Kidney epithelial cell (primary cell): ENCODE measurements at regions not wholly inside any gene's neighbourhood (a gene's known extent, or its start where the extent isn't known, plus 50 kb on each side); places are given as distances from the start of the nearest gene placed in this dataset.

ENCODE experiments used
- DNase-seq: peaks from one replicate; pipeline ENCODE4 v3.0.0-alpha.2; 2010; ENCODE audit warnings: low read depth
- H3K27me3 ChIP-seq: 2 replicates; pipeline ENCODE4 v1.6.0; 2011; ENCODE audit warnings: low read length; ENCODE audit not compliant: control insufficient read depth, insufficient read depth
- H3K36me3 ChIP-seq: 2 replicates; pipeline ENCODE4 v1.5.1; 2011; ENCODE audit warnings: low read length; ENCODE audit not compliant: control insufficient read depth, insufficient read depth
- H3K4me3 ChIP-seq: 2 replicates; pipeline ENCODE4 v1.5.1; 2011; ENCODE audit warnings: low read depth, mild to moderate bottlenecking, control low read depth, low read length
- TF ChIP-seq, protein P1 (sequence below): IDR thresholded peaks from 2 replicates; pipeline ENCODE4 v1.5.1; 2011; ENCODE audit warnings: mild to moderate bottlenecking, moderate library complexity, low read length, control low read depth, inconsistent platforms; ENCODE audit not compliant: insufficient read depth, poor library complexity, severe bottlenecking

DNA sequence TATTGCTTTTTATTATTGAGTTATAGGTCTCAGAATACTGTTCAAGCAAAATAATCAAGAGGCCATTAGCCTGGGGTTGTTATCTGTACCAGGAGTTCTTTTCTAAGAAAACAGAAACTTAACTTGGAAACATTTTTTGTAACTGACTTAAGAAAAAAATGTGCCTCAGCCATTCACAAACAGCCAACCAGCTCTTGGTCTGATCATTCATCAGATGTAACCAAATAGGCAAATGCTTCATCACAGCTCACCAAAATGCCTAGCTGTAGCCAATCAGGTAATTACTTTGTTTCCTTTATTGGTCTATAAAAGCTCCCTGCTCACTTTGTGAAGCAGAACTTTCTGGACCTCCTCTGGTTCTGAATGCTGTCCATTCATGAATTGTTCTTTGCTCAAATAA is 387.7 kb downstream of the FAT4 start:
- DNase-seq: no peak
- TF ChIP-seq, protein P1, sequence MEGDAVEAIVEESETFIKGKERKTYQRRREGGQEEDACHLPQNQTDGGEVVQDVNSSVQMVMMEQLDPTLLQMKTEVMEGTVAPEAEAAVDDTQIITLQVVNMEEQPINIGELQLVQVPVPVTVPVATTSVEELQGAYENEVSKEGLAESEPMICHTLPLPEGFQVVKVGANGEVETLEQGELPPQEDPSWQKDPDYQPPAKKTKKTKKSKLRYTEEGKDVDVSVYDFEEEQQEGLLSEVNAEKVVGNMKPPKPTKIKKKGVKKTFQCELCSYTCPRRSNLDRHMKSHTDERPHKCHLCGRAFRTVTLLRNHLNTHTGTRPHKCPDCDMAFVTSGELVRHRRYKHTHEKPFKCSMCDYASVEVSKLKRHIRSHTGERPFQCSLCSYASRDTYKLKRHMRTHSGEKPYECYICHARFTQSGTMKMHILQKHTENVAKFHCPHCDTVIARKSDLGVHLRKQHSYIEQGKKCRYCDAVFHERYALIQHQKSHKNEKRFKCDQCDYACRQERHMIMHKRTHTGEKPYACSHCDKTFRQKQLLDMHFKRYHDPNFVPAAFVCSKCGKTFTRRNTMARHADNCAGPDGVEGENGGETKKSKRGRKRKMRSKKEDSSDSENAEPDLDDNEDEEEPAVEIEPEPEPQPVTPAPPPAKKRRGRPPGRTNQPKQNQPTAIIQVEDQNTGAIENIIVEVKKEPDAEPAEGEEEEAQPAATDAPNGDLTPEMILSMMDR: no peak
- Histone ChIP-seq H3K27me3 (no peaks in the 10 kb centered on the region), H3K4me3 (no peak overlapping the region), H3K36me3 (no peaks in the 10 kb centered on the region)

GRCh38 chr4:125703443-125703842 is 388.7 kb downstream of the FAT4 start:
- TF ChIP-seq, protein P1: no peak
- no peak for DNase-seq
- H3K4me3 ChIP-seq: no peak overlapping the region
- no peaks in the 10 kb centered on the region for H3K27me3 ChIP-seq
- H3K36me3 ChIP-seq: no peaks in the 10 kb centered on the region

GRCh38 chr4:125704726-125705125 is 390.0 kb downstream of the FAT4 start:
- no peaks in the 10 kb centered on the region for H3K27me3 ChIP-seq
- H3K4me3 ChIP-seq: no peak overlapping the region
- no peak for DNase-seq
- H3K36me3 ChIP-seq: no peaks in the 10 kb centered on the region
- TF ChIP-seq, protein P1: no peak

DNA sequence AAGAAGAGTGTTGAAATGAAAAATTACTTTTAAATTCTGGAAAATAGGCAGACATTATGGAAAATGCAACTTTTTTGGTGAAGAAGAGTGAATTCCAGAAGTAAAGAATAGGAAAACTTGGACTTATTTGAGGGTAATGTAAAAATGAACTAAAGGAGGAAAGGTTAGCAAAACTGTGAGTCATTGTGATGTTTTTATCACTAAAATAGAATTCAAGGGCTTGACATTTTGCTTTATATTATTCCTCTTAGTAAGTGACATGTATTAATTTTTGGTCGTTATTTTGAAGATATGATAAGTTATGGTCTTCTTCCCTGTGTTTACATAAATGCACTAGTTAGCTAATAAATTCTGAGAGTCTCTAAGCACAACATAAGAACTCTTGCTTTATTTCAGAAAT is 390.9 kb downstream of the FAT4 start:
- TF ChIP-seq, protein P1: no peak
- Histone ChIP-seq H3K36me3 (no peaks in the 10 kb centered on the region), H3K4me3 (no peak overlapping the region), H3K27me3 (no peaks in the 10 kb centered on the region)
- DNase-seq: no peak

DNA sequence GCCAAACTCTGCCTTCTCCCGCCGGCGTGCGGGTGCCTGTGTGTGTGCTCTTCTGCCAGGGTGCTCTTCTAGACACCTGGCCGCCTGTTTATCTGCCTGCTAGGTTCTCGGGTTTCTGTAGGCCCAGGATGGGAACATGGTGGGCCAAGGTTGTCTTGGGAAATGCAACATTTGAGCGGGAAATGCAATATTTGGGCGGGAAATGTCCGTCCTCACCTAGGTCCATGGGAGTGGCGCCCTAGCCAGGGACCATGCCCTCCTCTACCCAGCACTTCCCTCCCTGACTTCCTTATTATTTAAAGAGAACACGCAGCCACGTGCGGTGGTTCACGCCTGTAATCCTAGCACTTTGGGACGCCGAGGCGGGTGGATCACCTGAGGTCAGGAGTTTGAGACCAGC is 392.6 kb downstream of the FAT4 start:
- Histone ChIP-seq H3K27me3 (no peaks in the 10 kb centered on the region), H3K36me3 (no peaks in the 10 kb centered on the region), H3K4me3 (no peak overlapping the region)
- TF ChIP-seq, protein P1: no peak
- no peak for DNase-seq

DNA sequence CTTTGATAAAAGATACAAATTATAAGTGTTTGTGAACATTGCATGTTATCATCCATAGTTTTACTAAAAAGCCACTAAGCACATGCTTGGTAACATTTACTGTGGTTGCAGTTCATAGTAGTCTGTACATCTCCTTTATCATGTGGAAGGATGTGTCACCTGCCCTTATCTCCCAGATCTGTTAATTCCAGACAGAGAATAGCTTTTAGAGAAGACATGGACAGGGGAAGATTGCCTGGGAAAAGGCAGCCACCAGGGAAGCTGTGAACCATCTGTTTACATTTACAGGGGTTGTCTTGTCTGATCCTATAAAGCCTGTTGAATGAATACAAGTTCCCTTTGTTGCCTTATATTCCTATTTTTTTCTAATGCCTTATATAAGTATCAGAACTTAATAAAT is 396.0 kb downstream of the FAT4 start:
- no peak overlapping the region for H3K4me3 ChIP-seq
- TF ChIP-seq, protein P1: no peak

More for the DNA sequence above, 396.0 kb downstream of the FAT4 start:
- no peak for DNase-seq
- no peaks in the 10 kb centered on the region for H3K27me3 ChIP-seq
- no peaks in the 10 kb centered on the region for H3K36me3 ChIP-seq
